ENCODE measurements at regions not wholly inside any gene's neighbourhood (a gene's known extent, or its start where the extent isn't known, plus 50 kb on each side); places are given as distances from the start of the nearest gene placed in this dataset.

- CTCF ChIA-PET (ENCODE audit: unreplicated experiment), result interaction anchor here (0.5 kb wide), 1 partner anchor 63 kb away, joined by 3 read pairs; no protein-coding TSS in a partner anchor
- no TSS peak for BruUV-seq (replicated peaks)
Measured at GRCh38 chr15:98164986-98165385, 204.5 kb downstream of the ARRDC4 start.

GRCh38 chr15:98167722-98168268, 207.3 kb downstream of the ARRDC4 start:
- H3K79me2 ChIP-seq (ENCODE audit: insufficient read depth, low read depth, low read length), result no peaks in the 10 kb centered on the region
- no peak overlapping the region for H3K4me2 ChIP-seq (ENCODE audit: low read length)
- no peak overlapping the region for H3K27ac ChIP-seq (ENCODE audit: low read depth, low read length, poor library complexity, severe bottlenecking)
- intact Hi-C loops (cut with micrococcal nuclease; ENCODE audit: unreplicated experiment), result loop anchor here (10.0 kb wide), 1 partner anchor 487 kb away; no protein-coding TSS in a partner anchor
- no TSS peak for BruUV-seq (replicated peaks)
- H4K20me1 ChIP-seq (ENCODE audit: insufficient read depth, low read length), result no peaks in the 10 kb centered on the region
- no peak overlapping the region for H3K4me3 ChIP-seq (ENCODE audit: low read depth, low read length, poor library complexity, severe bottlenecking)
- no peaks in the 10 kb centered on the region for H3K9me3 ChIP-seq (ENCODE audit: low read length)
- H3K4me1 ChIP-seq (ENCODE audit: insufficient read depth, low read length, poor library complexity, severe bottlenecking), result peaks cover 9% of the 10 kb centered on the region
- no peak for DNase-seq (ENCODE audit: low spot score)
- H2AFZ ChIP-seq (ENCODE audit: low read length), result no peak overlapping the region
- TF ChIP-seq, protein P1, sequence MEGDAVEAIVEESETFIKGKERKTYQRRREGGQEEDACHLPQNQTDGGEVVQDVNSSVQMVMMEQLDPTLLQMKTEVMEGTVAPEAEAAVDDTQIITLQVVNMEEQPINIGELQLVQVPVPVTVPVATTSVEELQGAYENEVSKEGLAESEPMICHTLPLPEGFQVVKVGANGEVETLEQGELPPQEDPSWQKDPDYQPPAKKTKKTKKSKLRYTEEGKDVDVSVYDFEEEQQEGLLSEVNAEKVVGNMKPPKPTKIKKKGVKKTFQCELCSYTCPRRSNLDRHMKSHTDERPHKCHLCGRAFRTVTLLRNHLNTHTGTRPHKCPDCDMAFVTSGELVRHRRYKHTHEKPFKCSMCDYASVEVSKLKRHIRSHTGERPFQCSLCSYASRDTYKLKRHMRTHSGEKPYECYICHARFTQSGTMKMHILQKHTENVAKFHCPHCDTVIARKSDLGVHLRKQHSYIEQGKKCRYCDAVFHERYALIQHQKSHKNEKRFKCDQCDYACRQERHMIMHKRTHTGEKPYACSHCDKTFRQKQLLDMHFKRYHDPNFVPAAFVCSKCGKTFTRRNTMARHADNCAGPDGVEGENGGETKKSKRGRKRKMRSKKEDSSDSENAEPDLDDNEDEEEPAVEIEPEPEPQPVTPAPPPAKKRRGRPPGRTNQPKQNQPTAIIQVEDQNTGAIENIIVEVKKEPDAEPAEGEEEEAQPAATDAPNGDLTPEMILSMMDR (conservative IDR thresholded peaks at IDR 0.05; ENCODE audit: low read length), result no peak
- no peak for TF ChIP-seq EZH2phosphoT487 (IDR thresholded peaks at IDR 0.05; ENCODE audit: borderline replicate concordance, low read depth, low read length)
- POLR2A ChIA-PET, result no interaction called here
- no peaks in the 10 kb centered on the region for H3K9me2 ChIP-seq (ENCODE audit: insufficient read depth, low read length)
- CTCF ChIA-PET (ENCODE audit: unreplicated experiment), result no interaction called here
- no peaks in the 10 kb centered on the region for H3K36me3 ChIP-seq (ENCODE audit: insufficient read depth, low read length)

More at GRCh38 chr15:98164986-98165385, 204.5 kb downstream of the ARRDC4 start:
- Histone ChIP-seq H3K4me2 (ENCODE audit: low read length) (no peak overlapping the region), H2AFZ (ENCODE audit: low read length) (no peak overlapping the region), H3K9me2 (ENCODE audit: insufficient read depth, low read length) (no peaks in the 10 kb centered on the region), H3K4me1 (ENCODE audit: insufficient read depth, low read length, poor library complexity, severe bottlenecking) (peaks cover 21% of the 10 kb centered on the region), H4K20me1 (ENCODE audit: insufficient read depth, low read length) (no peaks in the 10 kb centered on the region), H3K79me2 (ENCODE audit: insufficient read depth, low read depth, low read length) (no peaks in the 10 kb centered on the region), H3K27ac (ENCODE audit: low read depth, low read length, poor library complexity, severe bottlenecking) (no peak overlapping the region), H3K9me3 (ENCODE audit: low read length) (0 out of 2 replicates have a peak, but pooled peaks cover 4% of the 10 kb centered on the region), H3K36me3 (ENCODE audit: insufficient read depth, low read length) (no peaks in the 10 kb centered on the region), H3K4me3 (ENCODE audit: low read depth, low read length, poor library complexity, severe bottlenecking) (no peak overlapping the region)
- TF ChIP-seq, protein P1 (conservative IDR thresholded peaks at IDR 0.05; ENCODE audit: low read length), result no peak
- TF ChIP-seq EZH2phosphoT487 (IDR thresholded peaks at IDR 0.05; ENCODE audit: borderline replicate concordance, low read depth, low read length), result no peak
- POLR2A ChIA-PET, result interaction anchor here (1.1 kb wide), 1 partner anchor 8 kb away, joined by 6 read pairs; no protein-coding TSS in a partner anchor
- DNase-seq (ENCODE audit: low spot score), result no peak
- intact Hi-C loops (cut with micrococcal nuclease; ENCODE audit: unreplicated experiment), result loop anchor here (10.0 kb wide), 1 partner anchor 490 kb away; no protein-coding TSS in a partner anchor

- Histone ChIP-seq H3K9me3 (ENCODE audit: low read length) (no peaks in the 10 kb centered on the region), H3K4me3 (ENCODE audit: low read depth, low read length, poor library complexity, severe bottlenecking) (no peak overlapping the region), H3K36me3 (ENCODE audit: insufficient read depth, low read length) (no peaks in the 10 kb centered on the region), H3K79me2 (ENCODE audit: insufficient read depth, low read depth, low read length) (no peaks in the 10 kb centered on the region), H3K4me1 (ENCODE audit: insufficient read depth, low read length, poor library complexity, severe bottlenecking) (peaks cover 2% of the 10 kb centered on the region), H3K4me2 (ENCODE audit: low read length) (no peak overlapping the region), H3K9me2 (ENCODE audit: insufficient read depth, low read length) (no peaks in the 10 kb centered on the region), H2AFZ (ENCODE audit: low read length) (no peak overlapping the region), H3K27ac (ENCODE audit: low read depth, low read length, poor library complexity, severe bottlenecking) (no peak overlapping the region), H4K20me1 (ENCODE audit: insufficient read depth, low read length) (no peaks in the 10 kb centered on the region)
- POLR2A ChIA-PET, result interaction anchor here (0.6 kb wide), 1 partner anchor 362 kb away, joined by 3 read pairs; no protein-coding TSS in a partner anchor
- TF ChIP-seq, protein P1 (conservative IDR thresholded peaks at IDR 0.05; ENCODE audit: low read length), result no peak
- no peak for TF ChIP-seq EZH2phosphoT487 (IDR thresholded peaks at IDR 0.05; ENCODE audit: borderline replicate concordance, low read depth, low read length)
- no peak for DNase-seq (ENCODE audit: low spot score)
- intact Hi-C loops (cut with micrococcal nuclease; ENCODE audit: unreplicated experiment), result loop anchor here (10.0 kb wide), 1 partner anchor 485 kb away; no protein-coding TSS in a partner anchor
- BruUV-seq (replicated peaks), result no TSS peak
- CTCF ChIA-PET (ENCODE audit: unreplicated experiment), result no interaction called here
Measured at GRCh38 chr15:98169551-98169950, 209.0 kb downstream of the ARRDC4 start.
